NB4 (cell line): ENCODE measurements at regions not wholly inside any gene's neighbourhood (a gene's known extent, or its start where the extent isn't known, plus 50 kb on each side); places are given as distances from the start of the nearest gene placed in this dataset.

Experiments used
- DNase-seq: peaks from one replicate; pipeline ENCODE4 v3.0.0; 2010; ENCODE audit warnings: low read depth
- H3K4me3 ChIP-seq: one replicate; pipeline ENCODE4 v1.5.1; 2011; ENCODE audit warnings: mild to moderate bottlenecking, low read depth, low read length, moderate library complexity
- CTCF ChIP-seq: IDR thresholded peaks from one replicate; pipeline ENCODE4 v1.5.1; 2012; ENCODE audit warnings: low read depth, low read length
- MYC ChIP-seq: IDR thresholded peaks from 2 replicates; pipeline ENCODE4 v1.6.1; 2011; ENCODE audit warnings: low read depth, low read length
- POLR2A ChIP-seq: IDR thresholded peaks from 2 replicates; pipeline ENCODE4 v1.6.1; 2011; ENCODE audit warnings: mild to moderate bottlenecking; ENCODE audit not compliant: insufficient read length; ENCODE audit errors: extremely low read depth
- TF ChIP-seq, protein P1 (sequence below): IDR thresholded peaks from 2 replicates; pipeline ENCODE4 v1.6.1; 2011; ENCODE audit warnings: low read depth, low read length

DNA sequence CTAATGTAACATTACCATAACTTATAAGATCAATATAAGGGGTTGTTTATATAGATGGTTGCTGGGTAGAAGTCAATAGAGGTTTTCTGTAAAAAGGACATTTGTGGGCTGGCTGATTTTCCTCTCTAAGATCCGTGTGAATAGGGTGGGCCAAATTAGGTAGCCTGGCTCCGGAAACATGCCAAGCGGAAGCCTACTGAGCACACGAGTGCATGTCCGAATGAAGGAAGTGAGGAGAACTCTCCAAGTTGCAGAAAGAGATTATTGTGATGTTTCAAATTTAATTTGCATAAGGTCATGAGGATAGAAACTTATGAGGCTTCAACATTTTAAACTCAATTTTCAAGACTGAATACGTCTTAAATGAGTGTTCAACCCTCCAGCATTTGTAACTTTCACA lies 356.7 kb downstream of the SNAPC1 start:
- H3K4me3 ChIP-seq: no peak overlapping the region
- TF ChIP-seq MYC: no peak
- TF ChIP-seq POLR2A: no peak
- TF ChIP-seq CTCF: no peak
- TF ChIP-seq, protein P1, sequence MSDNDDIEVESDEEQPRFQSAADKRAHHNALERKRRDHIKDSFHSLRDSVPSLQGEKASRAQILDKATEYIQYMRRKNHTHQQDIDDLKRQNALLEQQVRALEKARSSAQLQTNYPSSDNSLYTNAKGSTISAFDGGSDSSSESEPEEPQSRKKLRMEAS: no peak
- no peak for DNase-seq

DNA sequence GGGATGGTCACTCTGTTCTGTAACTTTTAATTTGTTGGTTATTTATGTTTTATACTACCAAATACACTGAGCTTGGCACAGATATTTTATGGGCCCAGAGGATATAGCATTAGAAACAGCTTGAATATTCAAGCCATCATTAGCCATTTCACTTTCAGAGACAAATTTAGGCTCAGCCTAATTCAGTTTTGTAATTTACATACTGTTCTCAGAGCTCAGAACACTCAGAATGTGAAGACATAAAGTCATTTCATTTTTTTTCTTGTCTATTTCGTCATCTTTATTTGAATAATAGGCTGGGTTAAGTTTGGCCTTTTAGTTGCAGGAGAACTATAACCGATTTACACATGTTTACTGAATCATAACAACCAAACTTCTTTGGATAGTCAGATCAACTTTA lies 361.7 kb downstream of the SNAPC1 start:
- TF ChIP-seq CTCF (no peak), POLR2A (no peak), MYC (no peak)
- TF ChIP-seq, protein P1: no peak
- DNase-seq: no peak
- no peak overlapping the region for H3K4me3 ChIP-seq

GRCh38 chr14:62125793-62126192 lies 363.6 kb downstream of the SNAPC1 start:
- no peak for DNase-seq
- no peak overlapping the region for H3K4me3 ChIP-seq
- TF ChIP-seq CTCF: no peak
- TF ChIP-seq MYC: no peak
- TF ChIP-seq, protein P1: no peak
- TF ChIP-seq POLR2A: no peak

DNA sequence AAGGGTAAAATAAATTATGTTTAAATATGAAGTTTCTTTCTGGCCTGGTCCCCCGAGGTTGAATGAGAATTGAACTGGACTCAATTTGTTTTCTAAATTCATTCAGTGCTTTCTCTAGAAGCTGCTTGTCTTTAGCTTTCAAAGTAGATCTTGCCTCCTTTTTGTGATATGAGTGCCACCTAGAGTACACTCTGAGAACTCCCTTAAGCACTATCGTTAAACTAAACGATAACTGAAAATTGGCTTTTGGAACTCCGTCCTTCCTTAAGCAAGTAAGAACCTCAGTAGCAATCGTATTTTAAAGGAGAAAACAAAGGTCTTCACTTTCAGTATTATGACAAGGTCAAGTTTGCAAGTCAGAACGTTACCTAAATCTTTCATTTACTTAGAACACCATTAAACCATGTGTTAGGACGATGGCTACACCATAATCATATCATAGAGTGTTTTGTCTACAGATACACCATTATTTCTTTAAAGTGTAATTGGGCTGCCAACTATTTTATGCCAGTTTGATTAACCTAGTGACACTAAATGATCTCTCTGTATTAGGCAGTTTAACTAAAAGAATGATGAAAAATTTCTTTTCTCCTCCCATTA lies 364.8 kb downstream of the SNAPC1 start:
- TF ChIP-seq, protein P1: no peak
- TF ChIP-seq MYC (no peak), CTCF (peak; percentile 68), POLR2A (no peak)
- H3K4me3 ChIP-seq: no peak overlapping the region
- peak; percentile 58 for DNase-seq

DNA sequence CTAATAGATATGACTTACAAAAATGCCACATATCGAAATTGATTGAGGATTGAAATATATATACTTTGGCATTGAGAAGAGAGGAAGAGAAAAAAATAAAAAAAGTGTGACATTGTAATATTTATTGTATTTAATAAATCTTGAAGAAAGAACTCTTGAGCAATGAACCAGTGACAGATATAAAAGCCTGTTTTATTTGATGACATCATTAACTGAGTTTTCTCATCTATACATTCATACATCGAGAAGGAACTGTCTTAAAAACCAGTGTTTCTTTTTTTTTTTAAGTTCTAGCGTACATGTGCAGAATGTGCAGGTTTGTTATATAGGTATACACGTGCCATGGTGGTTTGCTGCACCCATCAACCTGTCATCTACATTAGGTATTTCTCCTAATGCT lies 368.2 kb downstream of the SNAPC1 start:
- no peak overlapping the region for H3K4me3 ChIP-seq
- TF ChIP-seq, protein P1: no peak
- TF ChIP-seq MYC (no peak), CTCF (no peak), POLR2A (no peak)
- no peak for DNase-seq
